ENCODE measurements at regions not wholly inside any gene's neighbourhood (a gene's known extent, or its start where the extent isn't known, plus 50 kb on each side); places are given as distances from the start of the nearest gene placed in this dataset.

GRCh38 chr7:41825927-41826480 lies 123.1 kb upstream of the INHBA start:
- H3K9me3 Mint-ChIP-seq (ENCODE audit: low read depth) = no peaks in the 10 kb centered on the region
- H3K27ac Mint-ChIP-seq = no peak overlapping the region
- H3K27me3 Mint-ChIP-seq = no peaks in the 10 kb centered on the region
- H3K4me3 Mint-ChIP-seq (ENCODE audit: low read depth) = no peak overlapping the region
- H3K4me1 Mint-ChIP-seq (ENCODE audit: low read depth) = peaks cover 4% of the 10 kb centered on the region
- no peak for TF ChIP-seq CTCF (IDR thresholded peaks at IDR 0.05; ENCODE audit: unreplicated experiment)
- H3K36me3 Mint-ChIP-seq (ENCODE audit: insufficient read depth) = no peaks in the 10 kb centered on the region
- DNase-seq (ENCODE audit: low spot score, unreplicated experiment) = no peak

- no peak overlapping the region for H3K4me3 Mint-ChIP-seq (ENCODE audit: low read depth)
- no peaks in the 10 kb centered on the region for H3K4me1 Mint-ChIP-seq (ENCODE audit: low read depth)
- H3K9me3 Mint-ChIP-seq (ENCODE audit: low read depth) = peaks cover 7% of the 10 kb centered on the region
- no peaks in the 10 kb centered on the region for H3K27me3 Mint-ChIP-seq
- TF ChIP-seq CTCF (IDR thresholded peaks at IDR 0.05; ENCODE audit: unreplicated experiment) = no peak
- DNase-seq (ENCODE audit: low spot score, unreplicated experiment) = no peak
- H3K27ac Mint-ChIP-seq = no peak overlapping the region
- no peaks in the 10 kb centered on the region for H3K36me3 Mint-ChIP-seq (ENCODE audit: insufficient read depth)
Measured at GRCh38 chr7:41824284-41824683, 121.4 kb upstream of the INHBA start.

- H3K36me3 Mint-ChIP-seq (ENCODE audit: insufficient read depth) = no peaks in the 10 kb centered on the region
- no peak for DNase-seq (ENCODE audit: low spot score, unreplicated experiment)
- peaks cover 9% of the 10 kb centered on the region for H3K9me3 Mint-ChIP-seq (ENCODE audit: low read depth)
- TF ChIP-seq CTCF (IDR thresholded peaks at IDR 0.05; ENCODE audit: unreplicated experiment) = no peak
- no peaks in the 10 kb centered on the region for H3K4me1 Mint-ChIP-seq (ENCODE audit: low read depth)
- H3K27me3 Mint-ChIP-seq = no peaks in the 10 kb centered on the region
- H3K27ac Mint-ChIP-seq = no peak overlapping the region
- no peak overlapping the region for H3K4me3 Mint-ChIP-seq (ENCODE audit: low read depth)
Measured at GRCh38 chr7:41822259-41822817, 119.4 kb upstream of the INHBA start.

- Mint-ChIP-seq H3K36me3 (ENCODE audit: insufficient read depth) (no peaks in the 10 kb centered on the region), H3K4me3 (ENCODE audit: low read depth) (no peak overlapping the region), H3K4me1 (ENCODE audit: low read depth) (no peaks in the 10 kb centered on the region), H3K27me3 (no peaks in the 10 kb centered on the region), H3K9me3 (ENCODE audit: low read depth) (peaks cover 9% of the 10 kb centered on the region), H3K27ac (no peak overlapping the region)
- DNase-seq (ENCODE audit: low spot score, unreplicated experiment) = no peak
- TF ChIP-seq CTCF (IDR thresholded peaks at IDR 0.05; ENCODE audit: unreplicated experiment) = no peak
Measured at GRCh38 chr7:41821521-41822213, 118.8 kb upstream of the INHBA start.

GRCh38 chr7:41820111-41820671 lies 117.3 kb upstream of the INHBA start:
- DNase-seq (ENCODE audit: low spot score, unreplicated experiment) = no peak
- H3K27me3 Mint-ChIP-seq = peaks cover 3% of the 10 kb centered on the region
- peaks cover 9% of the 10 kb centered on the region for H3K9me3 Mint-ChIP-seq (ENCODE audit: low read depth)
- no peak overlapping the region for H3K4me3 Mint-ChIP-seq (ENCODE audit: low read depth)
- H3K27ac Mint-ChIP-seq = no peak overlapping the region
- no peak for TF ChIP-seq CTCF (IDR thresholded peaks at IDR 0.05; ENCODE audit: unreplicated experiment)
- H3K36me3 Mint-ChIP-seq (ENCODE audit: insufficient read depth) = no peaks in the 10 kb centered on the region
- H3K4me1 Mint-ChIP-seq (ENCODE audit: low read depth) = no peaks in the 10 kb centered on the region

Data from progenitor cell of endocrine pancreas (in vitro differentiated cells).